ENCODE measurements at regions not wholly inside any gene's neighbourhood (a gene's known extent, or its start where the extent isn't known, plus 50 kb on each side); places are given as distances from the start of the nearest gene placed in this dataset.
"Not testable (repeated sequence)": the region's sequence is repeated elsewhere in the genome, so short reads cannot be mapped to it uniquely, and the experiment has no call there.

GRCh38 chr6:978937-979685, 286.2 kb upstream of the EXOC2 start:
- DNase-seq: no peak

- not testable (repeated sequence) for DNase-seq
Measured at GRCh38 chr6:977226-977625, 284.3 kb upstream of the EXOC2 start.

- no peak for DNase-seq
Measured at GRCh38 chr6:971981-972640, 279.2 kb upstream of the EXOC2 start.

GRCh38 chr6:968791-969190, 275.9 kb upstream of the EXOC2 start:
- DNase-seq: no peak

GRCh38 chr6:967701-968100, 274.8 kb upstream of the EXOC2 start:
- DNase-seq: no peak

- DNase-seq: no peak
Measured at GRCh38 chr6:965343-965742, 272.4 kb upstream of the EXOC2 start.

- DNase-seq: no peak
Measured at GRCh38 chr6:963456-963855, 270.5 kb upstream of the EXOC2 start.

- DNase-seq: no peak
Measured at GRCh38 chr6:961407-961960, 268.5 kb upstream of the EXOC2 start.

- no peak for DNase-seq
Measured at GRCh38 chr6:960356-960755, 267.4 kb upstream of the EXOC2 start.

GRCh38 chr6:958488-958887, 265.5 kb upstream of the EXOC2 start:
- no peak for DNase-seq

GRCh38 chr6:951399-952181, 258.7 kb upstream of the EXOC2 start:
- DNase-seq: no peak

GRCh38 chr6:947235-947934, 254.4 kb upstream of the EXOC2 start:
- DNase-seq: no peak

- DNase-seq: no peak
Measured at GRCh38 chr6:946546-946945, 253.6 kb upstream of the EXOC2 start.

GRCh38 chr6:939526-940252, 246.8 kb upstream of the EXOC2 start:
- no peak for DNase-seq

GRCh38 chr6:938916-939315, 246.0 kb upstream of the EXOC2 start:
- no peak for DNase-seq

- DNase-seq: no peak
Measured at GRCh38 chr6:938271-938905, 245.4 kb upstream of the EXOC2 start.

- no peak for DNase-seq
Measured at GRCh38 chr6:935582-935981, 242.6 kb upstream of the EXOC2 start.

GRCh38 chr6:934686-935085, 241.7 kb upstream of the EXOC2 start:
- no peak for DNase-seq

- not testable (repeated sequence) for DNase-seq
Measured at GRCh38 chr6:931919-932318, 239.0 kb upstream of the EXOC2 start.

- DNase-seq: no peak
Measured at GRCh38 chr6:927157-927556, 234.2 kb upstream of the EXOC2 start.

- DNase-seq: no peak
Measured at GRCh38 chr6:925656-926213, 232.8 kb upstream of the EXOC2 start.

All from SIG-M5 (cell line).